ENCODE measurements at regions not wholly inside any gene's neighbourhood (a gene's known extent, or its start where the extent isn't known, plus 50 kb on each side); places are given as distances from the start of the nearest gene placed in this dataset.

GRCh38 chr5:56480078-56480704, 247.1 kb upstream of the ANKRD55 start:
- peak; percentile 35 for DNase-seq (ENCODE audit: extremely low spot score)
- TF ChIP-seq CTCF (IDR thresholded peaks at IDR 0.05; ENCODE audit: control extremely low read depth, extremely low read depth, low read depth, missing control alignments): no peak
- ChIA-PET POLR2A (no interaction called here), CTCF (interaction anchor here (1.0 to 1.8 kb wide), 3 partner anchors 10 to 65 kb away, joined by 3 to 5 read pairs (median 3); no protein-coding TSS in a partner anchor)

- POLR2A ChIA-PET: no interaction called here
- TF ChIP-seq CTCF (IDR thresholded peaks at IDR 0.05; ENCODE audit: control extremely low read depth, extremely low read depth, low read depth, missing control alignments): no peak
- DNase-seq (ENCODE audit: extremely low spot score): peak; percentile 19
- CTCF ChIA-PET: interaction anchor here (1.0 to 1.8 kb wide), 3 partner anchors 9 to 64 kb away, joined by 3 to 5 read pairs (median 3); no protein-coding TSS in a partner anchor
Measured at GRCh38 chr5:56479696-56480077, 246.6 kb upstream of the ANKRD55 start.

GRCh38 chr5:56479126-56479525, 246.0 kb upstream of the ANKRD55 start:
- POLR2A ChIA-PET: no interaction called here

GRCh38 chr5:56478062-56478461, 244.9 kb upstream of the ANKRD55 start:
- TF ChIP-seq CTCF (IDR thresholded peaks at IDR 0.05; ENCODE audit: control extremely low read depth, extremely low read depth, low read depth, missing control alignments): no peak
- DNase-seq (ENCODE audit: extremely low spot score): no peak
- ChIA-PET CTCF (interaction anchor here (0.6 kb wide), 1 partner anchor 162 kb away, joined by 3 read pairs; no protein-coding TSS in a partner anchor), POLR2A (no interaction called here)

More at GRCh38 chr5:56479126-56479525, 246.0 kb upstream of the ANKRD55 start:
- no peak for DNase-seq (ENCODE audit: extremely low spot score)
- CTCF ChIA-PET: interaction anchor here (1.8 kb wide), 1 partner anchor 9 kb away, joined by 5 read pairs; no protein-coding TSS in a partner anchor
- no peak for TF ChIP-seq CTCF (IDR thresholded peaks at IDR 0.05; ENCODE audit: control extremely low read depth, extremely low read depth, low read depth, missing control alignments)

GRCh38 chr5:56476487-56476856, 243.3 kb upstream of the ANKRD55 start:
- ChIA-PET CTCF (interaction anchor here (1.1 to 1.3 kb wide), 2 partner anchors 11 to 17 kb away, joined by 3 read pairs; no protein-coding TSS in a partner anchor), POLR2A (no interaction called here)
- DNase-seq (ENCODE audit: extremely low spot score): no peak
- TF ChIP-seq CTCF (IDR thresholded peaks at IDR 0.05; ENCODE audit: control extremely low read depth, extremely low read depth, low read depth, missing control alignments): no peak

- TF ChIP-seq CTCF (IDR thresholded peaks at IDR 0.05; ENCODE audit: control extremely low read depth, extremely low read depth, low read depth, missing control alignments): no peak
- CTCF ChIA-PET: interaction anchor here (1.1 to 1.3 kb wide), 2 partner anchors 12 to 18 kb away, joined by 3 read pairs; no protein-coding TSS in a partner anchor
- no peak for DNase-seq (ENCODE audit: extremely low spot score)
- POLR2A ChIA-PET: no interaction called here
Measured at GRCh38 chr5:56475689-56476486, 242.8 kb upstream of the ANKRD55 start.

Data from GM10248 (cell line).